NCI-H1436 treated with DMSO at 0.1 percent for 48 hours (cell line): ENCODE measurements at regions not wholly inside any gene's neighbourhood (a gene's known extent, or its start where the extent isn't known, plus 50 kb on each side); places are given as distances from the start of the nearest gene placed in this dataset.

Experiments
- DNase-seq: peaks from one replicate; lab custom pipeline; 2025; lab: John Stamatoyannopoulos, UW

GRCh38 chr14:95466506-95466905 lies 49.9 kb downstream of the SYNE3 start:
- no peak for DNase-seq

DNA sequence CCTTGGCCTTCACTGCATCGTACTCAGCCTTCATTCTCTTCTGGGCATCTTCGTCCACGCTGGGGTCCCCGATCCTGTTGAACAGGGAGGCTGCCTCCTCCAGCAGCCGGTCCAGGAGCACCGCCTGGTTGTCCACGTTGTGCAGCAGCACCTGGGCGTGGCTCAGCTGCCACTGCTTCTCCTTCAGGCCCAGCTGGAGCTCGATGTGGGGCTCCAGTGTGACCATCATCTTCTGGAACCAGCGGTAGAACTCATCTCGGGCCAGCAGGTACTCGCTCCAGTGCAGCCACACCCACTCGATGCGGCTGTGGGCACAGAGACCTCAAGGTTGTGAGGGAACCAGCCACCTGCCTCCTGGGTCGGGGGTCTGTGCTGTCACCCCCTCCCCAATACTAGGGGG lies 50.5 kb downstream of the SYNE3 start:
- DNase-seq, result no peak

- DNase-seq, result no peak
These were observed 51.1 kb downstream of the SYNE3 start for GRCh38 chr14:95465358-95465757.

- DNase-seq, result no peak
These were observed 51.9 kb downstream of the SYNE3 start for GRCh38 chr14:95464514-95464913.

DNA sequence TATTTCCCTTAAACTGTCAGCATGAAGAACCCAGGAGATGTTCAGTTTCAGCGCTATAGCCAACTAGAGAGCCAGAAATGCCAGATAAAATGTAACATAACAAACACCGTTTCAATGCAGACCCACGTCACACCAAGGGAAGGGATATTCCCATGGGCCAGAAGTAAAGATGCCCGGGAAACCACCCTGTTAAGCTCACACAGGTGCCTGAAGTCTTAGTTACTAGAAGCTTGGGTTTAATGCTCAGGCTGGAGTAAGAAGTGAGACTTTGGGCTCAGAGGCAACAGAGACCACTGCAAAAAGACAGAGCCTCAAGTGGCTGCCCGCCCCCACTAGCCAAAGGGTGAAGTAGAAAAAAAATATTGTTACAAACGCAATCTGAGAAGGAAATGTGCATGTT lies 52.3 kb downstream of the SYNE3 start:
- no peak for DNase-seq

- peak; percentile 38 for DNase-seq
These were observed 53.1 kb downstream of the SYNE3 start for GRCh38 chr14:95463171-95463901.

DNA sequence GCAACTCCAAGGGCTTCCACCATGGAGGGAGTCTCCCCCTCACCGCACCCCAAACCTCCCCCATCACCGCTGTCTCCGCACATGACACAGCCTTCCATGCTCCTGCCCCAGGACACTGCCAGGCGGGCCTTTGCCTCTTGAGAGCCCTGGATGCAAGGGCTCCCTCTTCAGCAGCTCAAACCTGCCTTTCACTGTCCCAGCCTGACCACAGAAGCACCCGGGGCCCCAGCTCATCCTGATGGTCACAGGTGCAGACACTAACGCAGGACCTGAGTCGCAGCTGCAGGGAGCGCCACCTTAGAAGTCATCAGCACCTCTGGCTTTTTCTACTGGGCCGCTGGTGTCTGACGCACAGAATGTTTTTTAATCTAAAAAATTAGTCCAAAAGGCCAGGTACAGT lies 54.0 kb downstream of the SYNE3 start:
- DNase-seq, result no peak

DNA sequence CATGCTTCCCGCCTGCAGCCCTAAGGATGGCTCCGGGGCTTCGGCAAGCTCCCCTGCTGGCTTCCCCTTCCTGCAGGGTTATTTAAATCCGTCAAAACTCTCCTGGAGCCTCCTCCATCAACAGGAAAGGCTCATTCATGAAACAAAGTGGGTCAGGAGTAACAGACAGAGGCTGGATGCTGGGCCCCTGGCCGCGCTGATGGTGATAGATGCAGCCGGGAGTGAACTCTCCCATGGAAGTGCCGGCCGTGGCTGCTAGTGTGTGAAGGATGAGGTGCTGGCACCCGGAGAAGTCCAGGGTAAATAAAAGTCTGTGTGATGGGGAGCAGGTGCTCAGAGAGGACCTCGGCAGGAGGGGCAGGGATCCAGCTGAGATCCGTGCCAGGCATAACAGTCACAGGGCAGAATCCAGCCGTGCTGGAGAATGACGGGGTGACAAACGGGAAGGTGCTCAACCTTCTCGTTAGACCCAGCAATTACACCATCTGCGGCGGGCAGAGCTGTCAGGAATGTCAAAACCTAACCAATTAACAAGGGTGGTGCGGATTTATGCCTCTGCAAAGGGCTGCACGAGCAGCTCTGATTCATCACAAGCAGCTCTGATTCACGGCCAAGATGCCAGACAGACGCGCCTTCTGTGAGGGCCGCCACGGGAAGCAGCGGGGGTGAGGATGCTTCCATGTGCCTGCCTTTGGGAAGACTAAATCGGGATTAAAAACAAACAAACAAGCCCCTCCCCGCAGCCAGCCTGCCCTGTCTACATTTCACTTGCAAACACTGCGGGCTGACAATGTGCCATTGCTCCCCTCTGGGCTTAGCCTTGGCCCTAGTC lies 55.6 kb downstream of the SYNE3 start:
- peak; percentile 48 for DNase-seq

DNA sequence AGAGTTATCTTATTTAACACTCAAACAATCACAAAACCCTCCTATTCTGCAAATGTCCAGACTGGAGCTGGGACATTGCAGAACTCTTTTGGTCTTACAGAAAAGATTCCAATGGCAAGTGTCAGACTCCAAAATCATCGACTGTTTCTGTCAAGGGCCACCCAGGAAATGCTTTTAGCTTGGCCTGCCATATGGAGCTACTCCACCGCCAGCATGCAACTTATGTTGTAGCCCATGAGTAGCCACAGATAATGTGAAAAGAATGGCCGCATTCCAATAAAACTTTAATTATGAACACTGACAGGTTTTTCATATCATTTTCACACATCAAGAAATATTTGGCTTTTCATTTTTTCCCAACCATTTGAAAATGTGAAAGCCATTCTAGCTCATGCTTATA lies 57.5 kb downstream of the SYNE3 start:
- no peak for DNase-seq

DNA sequence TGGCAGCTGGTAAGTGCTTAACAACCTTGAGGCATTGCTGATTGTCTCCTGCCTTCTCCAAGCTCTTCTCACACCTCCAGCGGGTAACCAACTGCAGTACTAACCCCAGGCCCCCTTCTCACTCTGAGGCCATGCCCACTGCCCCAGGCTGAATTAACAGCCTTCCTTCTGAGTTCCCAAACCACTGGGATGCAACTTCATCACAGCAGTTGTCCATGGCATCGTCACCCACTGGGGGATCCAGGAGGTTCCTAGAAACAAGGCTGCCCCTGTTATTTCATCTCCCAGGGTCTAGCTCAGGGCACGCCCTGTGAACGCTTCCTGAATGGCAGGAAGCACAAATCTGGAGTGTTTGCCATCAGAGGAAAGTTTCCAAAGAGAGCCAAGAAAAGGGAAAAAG lies 58.0 kb downstream of the SYNE3 start:
- no peak for DNase-seq

DNA sequence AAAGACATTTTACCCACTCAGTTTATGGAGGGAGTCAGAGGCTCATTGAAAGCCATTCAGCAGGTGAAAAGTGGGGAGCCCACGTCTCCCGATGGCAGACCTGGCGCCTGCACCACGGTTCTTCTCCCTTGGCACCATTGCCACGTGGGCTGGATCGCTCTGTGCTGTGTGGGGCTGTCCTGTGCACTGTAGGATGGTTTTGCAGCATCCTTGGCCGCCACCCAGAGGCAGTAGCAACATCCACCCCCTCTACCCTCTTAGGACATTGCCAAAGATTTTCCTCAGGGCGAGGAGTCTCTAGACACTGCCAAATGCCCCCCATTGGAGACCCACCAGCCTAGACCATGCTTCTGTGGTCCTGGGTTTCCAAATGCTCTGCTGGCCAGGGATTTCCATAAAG lies 60.2 kb downstream of the SYNE3 start:
- no peak for DNase-seq

GRCh38 chr14:95455246-95455645 lies 61.2 kb downstream of the SYNE3 start:
- no peak for DNase-seq

GRCh38 chr14:95453713-95453980 lies 62.8 kb downstream of the SYNE3 start:
- no peak for DNase-seq

- no peak for DNase-seq
These were observed 63.3 kb downstream of the SYNE3 start for GRCh38 chr14:95452893-95453712.

- DNase-seq, result no peak
These were observed 64.1 kb downstream of the SYNE3 start for GRCh38 chr14:95452176-95452892.

GRCh38 chr14:95449131-95449530 lies 67.3 kb downstream of the SYNE3 start:
- DNase-seq, result no peak

DNA sequence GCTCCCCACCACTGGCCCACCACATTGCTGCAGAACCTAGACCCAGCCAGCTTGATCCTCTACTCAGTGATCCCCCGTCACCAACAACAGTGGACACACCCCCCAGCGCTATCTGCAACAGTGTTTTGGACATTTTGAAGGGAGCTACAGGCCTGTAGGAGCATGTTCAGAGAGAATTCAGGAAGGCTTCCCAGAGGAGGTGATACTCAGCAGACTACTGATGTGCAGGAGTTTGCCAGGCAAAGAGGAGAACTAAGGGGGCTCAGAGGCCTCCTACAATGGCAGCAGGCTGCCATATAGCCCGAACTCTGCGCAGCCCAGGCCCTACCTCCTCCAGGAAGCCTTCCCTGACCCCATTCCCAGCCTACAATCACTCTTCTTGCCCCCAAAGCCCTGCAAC lies 70.0 kb downstream of the SYNE3 start:
- DNase-seq, result no peak

GRCh38 chr14:95445676-95446075 lies 70.8 kb downstream of the SYNE3 start:
- no peak for DNase-seq

- DNase-seq, result no peak
These were observed 71.3 kb downstream of the SYNE3 start for GRCh38 chr14:95445161-95445560.

- DNase-seq, result no peak
These were observed 72.0 kb downstream of the SYNE3 start for GRCh38 chr14:95444132-95445129.

DNA sequence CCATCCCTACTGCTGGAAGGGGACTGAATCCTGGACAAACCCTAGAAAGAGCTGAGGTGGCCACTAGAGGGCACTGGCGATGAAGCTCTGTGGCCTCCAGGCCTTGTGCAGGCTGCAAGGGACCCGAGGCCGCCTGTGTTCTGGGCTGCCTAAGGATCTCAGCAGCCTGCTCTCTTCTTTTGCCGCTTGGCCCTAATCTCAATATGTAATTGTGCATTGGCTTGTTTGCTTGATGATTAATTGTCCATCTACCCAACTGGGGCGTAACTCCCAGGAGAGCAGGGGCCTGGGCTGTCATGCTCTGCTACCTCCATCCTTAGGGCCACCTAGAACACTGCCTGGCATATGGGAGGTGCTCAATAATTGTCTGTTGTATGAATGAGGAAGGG lies 73.8 kb downstream of the SYNE3 start:
- DNase-seq, result peak; percentile 41
